ENCODE measurements at regions not wholly inside any gene's neighbourhood (a gene's known extent, or its start where the extent isn't known, plus 50 kb on each side); places are given as distances from the start of the nearest gene placed in this dataset.

DNA sequence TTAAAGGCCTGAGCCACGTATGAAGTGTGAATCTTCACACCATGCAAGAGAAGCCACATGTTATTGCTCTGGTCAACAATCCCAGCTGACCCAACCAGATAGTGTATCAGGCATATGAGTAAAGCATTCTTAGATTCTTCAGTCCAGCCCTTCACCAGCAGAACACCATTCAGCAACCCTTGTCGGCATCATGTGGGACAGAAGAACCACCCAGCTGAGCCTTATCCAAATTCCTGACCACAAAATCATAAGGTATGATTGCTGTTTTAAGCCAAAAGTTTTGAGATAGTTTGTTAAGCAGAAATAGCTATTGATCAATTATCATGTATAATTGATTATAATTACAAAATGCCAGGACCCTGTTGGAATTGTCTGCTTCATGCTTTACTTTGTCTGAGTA, 664.9 kb downstream of the VRK1 start:
- no peaks in the 10 kb centered on the region for H3K4me1 ChIP-seq (ENCODE audit: insufficient read depth, poor library complexity, severe bottlenecking)
- no peak overlapping the region for H3K4me3 ChIP-seq (ENCODE audit: severe bottlenecking)
- H3K36me3 ChIP-seq (ENCODE audit: low read depth) = no peaks in the 10 kb centered on the region
- ATAC-seq (ENCODE audit: low read depth) (no peak), DNase-seq (ENCODE audit: low spot score) (no peak)
- no peaks in the 10 kb centered on the region for H3K27me3 ChIP-seq (ENCODE audit: insufficient read depth, poor library complexity, severe bottlenecking)
- peaks cover 4% of the 10 kb centered on the region for H3K9me3 ChIP-seq (ENCODE audit: severe bottlenecking)
- TF ChIP-seq, protein P1, sequence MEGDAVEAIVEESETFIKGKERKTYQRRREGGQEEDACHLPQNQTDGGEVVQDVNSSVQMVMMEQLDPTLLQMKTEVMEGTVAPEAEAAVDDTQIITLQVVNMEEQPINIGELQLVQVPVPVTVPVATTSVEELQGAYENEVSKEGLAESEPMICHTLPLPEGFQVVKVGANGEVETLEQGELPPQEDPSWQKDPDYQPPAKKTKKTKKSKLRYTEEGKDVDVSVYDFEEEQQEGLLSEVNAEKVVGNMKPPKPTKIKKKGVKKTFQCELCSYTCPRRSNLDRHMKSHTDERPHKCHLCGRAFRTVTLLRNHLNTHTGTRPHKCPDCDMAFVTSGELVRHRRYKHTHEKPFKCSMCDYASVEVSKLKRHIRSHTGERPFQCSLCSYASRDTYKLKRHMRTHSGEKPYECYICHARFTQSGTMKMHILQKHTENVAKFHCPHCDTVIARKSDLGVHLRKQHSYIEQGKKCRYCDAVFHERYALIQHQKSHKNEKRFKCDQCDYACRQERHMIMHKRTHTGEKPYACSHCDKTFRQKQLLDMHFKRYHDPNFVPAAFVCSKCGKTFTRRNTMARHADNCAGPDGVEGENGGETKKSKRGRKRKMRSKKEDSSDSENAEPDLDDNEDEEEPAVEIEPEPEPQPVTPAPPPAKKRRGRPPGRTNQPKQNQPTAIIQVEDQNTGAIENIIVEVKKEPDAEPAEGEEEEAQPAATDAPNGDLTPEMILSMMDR (IDR thresholded peaks at IDR 0.05; ENCODE audit: poor library complexity, severe bottlenecking) = no peak
- no peak overlapping the region for H3K27ac ChIP-seq (ENCODE audit: poor library complexity, severe bottlenecking)

- ATAC-seq (ENCODE audit: low read depth) (no peak), DNase-seq (ENCODE audit: low spot score) (no peak)
- TF ChIP-seq, protein P1 (IDR thresholded peaks at IDR 0.05; ENCODE audit: poor library complexity, severe bottlenecking) = no peak
- Histone ChIP-seq H3K4me3 (ENCODE audit: severe bottlenecking) (no peak overlapping the region), H3K9me3 (ENCODE audit: severe bottlenecking) (no peaks in the 10 kb centered on the region), H3K36me3 (ENCODE audit: low read depth) (no peaks in the 10 kb centered on the region), H3K27ac (ENCODE audit: poor library complexity, severe bottlenecking) (no peak overlapping the region), H3K4me1 (ENCODE audit: insufficient read depth, poor library complexity, severe bottlenecking) (no peaks in the 10 kb centered on the region), H3K27me3 (ENCODE audit: insufficient read depth, poor library complexity, severe bottlenecking) (peaks cover 32% of the 10 kb centered on the region)
Measured at GRCh38 chr14:97468220-97468619, 671.0 kb downstream of the VRK1 start.

GRCh38 chr14:97477353-97477752, 680.2 kb downstream of the VRK1 start:
- Histone ChIP-seq H3K4me3 (ENCODE audit: severe bottlenecking) (no peak overlapping the region), H3K27ac (ENCODE audit: poor library complexity, severe bottlenecking) (no peak overlapping the region), H3K9me3 (ENCODE audit: severe bottlenecking) (no peaks in the 10 kb centered on the region), H3K27me3 (ENCODE audit: insufficient read depth, poor library complexity, severe bottlenecking) (peaks cover 43% of the 10 kb centered on the region), H3K36me3 (ENCODE audit: low read depth) (no peaks in the 10 kb centered on the region), H3K4me1 (ENCODE audit: insufficient read depth, poor library complexity, severe bottlenecking) (no peaks in the 10 kb centered on the region)
- DNase-seq (ENCODE audit: low spot score) (no peak), ATAC-seq (ENCODE audit: low read depth) (no peak)
- TF ChIP-seq, protein P1 (IDR thresholded peaks at IDR 0.05; ENCODE audit: poor library complexity, severe bottlenecking) = no peak

- peaks cover 13% of the 10 kb centered on the region for H3K27me3 ChIP-seq (ENCODE audit: insufficient read depth, poor library complexity, severe bottlenecking)
- ATAC-seq (ENCODE audit: low read depth) = no peak
Measured at GRCh38 chr14:97485201-97485600, 688.0 kb downstream of the VRK1 start.

GRCh38 chr14:97486601-97487120, 689.5 kb downstream of the VRK1 start:
- no peaks in the 10 kb centered on the region for H3K9me3 ChIP-seq (ENCODE audit: severe bottlenecking)
- DNase-seq (ENCODE audit: low spot score) (no peak), ATAC-seq (ENCODE audit: low read depth) (no peak)
- no peak overlapping the region for H3K27ac ChIP-seq (ENCODE audit: poor library complexity, severe bottlenecking)
- TF ChIP-seq, protein P1 (IDR thresholded peaks at IDR 0.05; ENCODE audit: poor library complexity, severe bottlenecking) = no peak
- H3K4me1 ChIP-seq (ENCODE audit: insufficient read depth, poor library complexity, severe bottlenecking) = no peaks in the 10 kb centered on the region
- H3K27me3 ChIP-seq (ENCODE audit: insufficient read depth, poor library complexity, severe bottlenecking) = peaks cover 2% of the 10 kb centered on the region
- H3K36me3 ChIP-seq (ENCODE audit: low read depth) = no peaks in the 10 kb centered on the region
- no peak overlapping the region for H3K4me3 ChIP-seq (ENCODE audit: severe bottlenecking)

More at GRCh38 chr14:97485201-97485600, 688.0 kb downstream of the VRK1 start:
- Histone ChIP-seq H3K9me3 (ENCODE audit: severe bottlenecking) (no peaks in the 10 kb centered on the region), H3K36me3 (ENCODE audit: low read depth) (no peaks in the 10 kb centered on the region), H3K27ac (ENCODE audit: poor library complexity, severe bottlenecking) (no peak overlapping the region), H3K4me1 (ENCODE audit: insufficient read depth, poor library complexity, severe bottlenecking) (no peaks in the 10 kb centered on the region), H3K4me3 (ENCODE audit: severe bottlenecking) (no peak overlapping the region)
- TF ChIP-seq, protein P1 (IDR thresholded peaks at IDR 0.05; ENCODE audit: poor library complexity, severe bottlenecking) = no peak
- DNase-seq (ENCODE audit: low spot score) = no peak

Data from RWPE2 (cell line).